ENCODE measurements at regions not wholly inside any gene's neighbourhood (a gene's known extent, or its start where the extent isn't known, plus 50 kb on each side); places are given as distances from the start of the nearest gene placed in this dataset.

GRCh38 chr18:55120896-55121295, 161.6 kb upstream of the CCDC68 start:
- TF ChIP-seq CTCF (IDR thresholded peaks at IDR 0.05; ENCODE audit: insufficient read depth, low read length, poor library complexity, severe bottlenecking): no peak
- no peaks in the 10 kb centered on the region for H3K36me3 ChIP-seq (ENCODE audit: control insufficient read depth, insufficient read depth, low read length)
- H3K27me3 ChIP-seq (ENCODE audit: control insufficient read depth, insufficient read depth, low read length): no peaks in the 10 kb centered on the region
- no peak overlapping the region for H3K4me3 ChIP-seq (ENCODE audit: low read depth, low read length)
- DNase-seq (ENCODE audit: low read depth): no peak

GRCh38 chr18:55119434-55119833, 160.2 kb upstream of the CCDC68 start:
- no peaks in the 10 kb centered on the region for H3K27me3 ChIP-seq (ENCODE audit: control insufficient read depth, insufficient read depth, low read length)
- no peak overlapping the region for H3K4me3 ChIP-seq (ENCODE audit: low read depth, low read length)
- H3K36me3 ChIP-seq (ENCODE audit: control insufficient read depth, insufficient read depth, low read length): no peaks in the 10 kb centered on the region
- DNase-seq (ENCODE audit: low read depth): no peak
- no peak for TF ChIP-seq CTCF (IDR thresholded peaks at IDR 0.05; ENCODE audit: insufficient read depth, low read length, poor library complexity, severe bottlenecking)

DNA sequence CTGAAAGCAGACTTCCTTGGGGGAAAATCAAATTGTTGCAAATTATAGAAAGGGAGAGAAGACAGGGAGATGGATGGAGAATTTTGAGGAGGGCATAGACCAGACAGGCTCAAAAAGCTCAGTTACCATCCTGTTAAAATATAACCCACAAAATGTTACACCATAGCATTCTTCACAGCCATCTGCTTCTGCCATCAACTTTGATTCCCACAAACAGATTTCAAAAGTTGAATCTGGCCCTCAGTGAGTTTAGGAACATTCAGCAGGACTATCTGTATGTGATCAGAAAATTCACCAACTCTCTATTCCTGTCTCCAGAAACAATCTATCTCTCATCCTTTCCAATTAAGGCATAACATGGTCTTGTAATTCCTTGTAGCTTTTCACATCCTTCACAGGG, 159.8 kb upstream of the CCDC68 start:
- Histone ChIP-seq H3K4me3 (ENCODE audit: low read depth, low read length) (no peak overlapping the region), H3K36me3 (ENCODE audit: control insufficient read depth, insufficient read depth, low read length) (no peaks in the 10 kb centered on the region), H3K27me3 (ENCODE audit: control insufficient read depth, insufficient read depth, low read length) (no peaks in the 10 kb centered on the region)
- DNase-seq (ENCODE audit: low read depth): no peak
- TF ChIP-seq CTCF (IDR thresholded peaks at IDR 0.05; ENCODE audit: insufficient read depth, low read length, poor library complexity, severe bottlenecking): no peak

DNA sequence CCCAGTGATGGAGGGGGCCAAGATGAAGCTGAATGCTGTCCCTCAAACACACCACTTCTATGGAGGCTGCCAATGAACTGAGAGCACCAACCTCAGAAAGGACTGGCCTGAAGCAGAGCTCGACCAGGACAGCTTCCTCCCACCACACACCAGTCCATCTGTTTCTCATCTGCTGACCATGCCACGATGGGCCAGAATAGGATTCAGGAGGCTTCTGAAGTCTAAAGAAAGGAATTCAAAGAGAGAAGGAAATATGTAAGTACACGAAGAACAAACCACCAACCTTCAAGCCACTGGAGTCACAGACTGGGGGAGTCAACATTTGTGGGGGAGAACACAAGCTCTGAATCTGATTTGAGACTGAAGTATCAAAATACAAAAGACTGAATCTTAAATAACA, 157.6 kb upstream of the CCDC68 start:
- no peak overlapping the region for H3K4me3 ChIP-seq (ENCODE audit: low read depth, low read length)
- no peaks in the 10 kb centered on the region for H3K36me3 ChIP-seq (ENCODE audit: control insufficient read depth, insufficient read depth, low read length)
- no peak for TF ChIP-seq CTCF (IDR thresholded peaks at IDR 0.05; ENCODE audit: insufficient read depth, low read length, poor library complexity, severe bottlenecking)
- no peaks in the 10 kb centered on the region for H3K27me3 ChIP-seq (ENCODE audit: control insufficient read depth, insufficient read depth, low read length)
- no peak for DNase-seq (ENCODE audit: low read depth)

DNA sequence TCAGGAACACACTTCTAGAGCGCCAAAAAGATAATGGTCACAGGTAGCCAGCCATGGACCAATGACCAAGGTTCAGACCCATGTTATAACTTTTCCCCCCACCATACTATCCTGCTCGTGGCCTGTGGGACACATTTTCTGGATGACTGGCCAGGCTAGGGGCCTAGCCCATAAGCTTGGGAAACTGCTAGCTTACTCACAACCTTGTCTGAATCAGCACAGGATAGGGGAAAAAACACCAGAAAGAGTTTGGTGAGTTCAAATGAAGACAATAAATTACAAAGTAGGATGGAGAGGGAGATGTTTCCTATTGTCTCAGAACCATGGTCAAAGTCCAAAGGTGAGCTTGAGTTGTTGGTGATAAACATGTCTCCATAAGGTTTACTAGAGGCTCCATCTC, 156.3 kb upstream of the CCDC68 start:
- no peak for TF ChIP-seq CTCF (IDR thresholded peaks at IDR 0.05; ENCODE audit: insufficient read depth, low read length, poor library complexity, severe bottlenecking)
- H3K4me3 ChIP-seq (ENCODE audit: low read depth, low read length): no peak overlapping the region
- DNase-seq (ENCODE audit: low read depth): no peak
- no peaks in the 10 kb centered on the region for H3K36me3 ChIP-seq (ENCODE audit: control insufficient read depth, insufficient read depth, low read length)
- no peaks in the 10 kb centered on the region for H3K27me3 ChIP-seq (ENCODE audit: control insufficient read depth, insufficient read depth, low read length)

GRCh38 chr18:55114876-55115275, 155.6 kb upstream of the CCDC68 start:
- no peak for DNase-seq (ENCODE audit: low read depth)
- Histone ChIP-seq H3K4me3 (ENCODE audit: low read depth, low read length) (no peak overlapping the region), H3K36me3 (ENCODE audit: control insufficient read depth, insufficient read depth, low read length) (no peaks in the 10 kb centered on the region), H3K27me3 (ENCODE audit: control insufficient read depth, insufficient read depth, low read length) (no peaks in the 10 kb centered on the region)
- no peak for TF ChIP-seq CTCF (IDR thresholded peaks at IDR 0.05; ENCODE audit: insufficient read depth, low read length, poor library complexity, severe bottlenecking)
